HCT116 (cell line): ENCODE measurements at regions not wholly inside any gene's neighbourhood (a gene's known extent, or its start where the extent isn't known, plus 50 kb on each side); places are given as distances from the start of the nearest gene placed in this dataset.

Experiments
- ATAC-seq: fragments of 200-7000 bp; cut with Tn5 transposase; 2 replicates; pipeline ENCODE4 v1.9.1; 2020; ENCODE audit warnings: mild to moderate bottlenecking, moderate library complexity
- BruUV-seq: library from RNA; stranded (reverse); fragments of 400-500 nt; replicated peaks from 2 replicates; lab custom pipeline; 2021; lab: Mats Ljungman, UMichigan
- CTCF ChIA-PET: fragments of 300-600 bp; sonication (Branson Sonifier 250); formaldehyde crosslinking; loops from one replicate; lab custom pipeline; 2021; ENCODE audit warnings: antibody characterized with exemption; lab: Charles Lee
- POLR2A ChIA-PET: fragments of 300-600, 350-600 bp; sonication (Branson Sonifier 250); formaldehyde crosslinking; loops from one replicate; lab custom pipeline; 2021; ENCODE audit warnings: antibody characterized with exemption; lab: Charles Lee
- RAD21 ChIA-PET, 2 experiments: fragments of 300-600 bp; sonication (Branson Sonifier 250); formaldehyde crosslinking; loops; one replicate each; lab custom pipeline; 2023; ENCODE audit warnings: low total read pairs in 2 of 2; ENCODE audit not compliant: uncharacterized antibody in 2 of 2, unreplicated experiment in 2 of 2, low non-redundant PET in 1 of 2; lab: Charles Lee
- DNase-seq: peaks from one replicate; pipeline ENCODE4 v3.0.0-alpha.2; 2010; ENCODE audit warnings: low read depth, low spot score
- H2AFZ ChIP-seq: fragments of 200-600 bp; shearing (Covaris generic), sonication (generic); 2 replicates; pipeline ENCODE4 v1.6.1; 2017; ENCODE audit warnings: low read depth, mixed run types, mixed read lengths, antibody characterized with exemption, low read length; ENCODE audit not compliant: poor library complexity, severe bottlenecking
- H3K27ac ChIP-seq: 2 replicates; pipeline ENCODE4 v1.5.1; 2012; ENCODE audit warnings: low read depth, low read length
- H3K27me3 ChIP-seq: fragments of 200-600 bp; sonication (generic); 2 replicates; pipeline ENCODE4 v1.6.1; 2016; ENCODE audit warnings: mixed run types, low read length, mixed read lengths; ENCODE audit not compliant: insufficient read depth
- H3K36me3 ChIP-seq, 2 experiments: fragments of 200-500 bp in 1 of 2; fragments of 200-600 bp in 1 of 2; sonication (Bioruptor generic) in 1 of 2; sonication (generic) in 1 of 2; 2 replicates each; pipeline versions ENCODE4 v1.5.1 to v1.6.1; 2014 to 2016; ENCODE audit warnings: low read length in 2 of 2, inconsistent platforms in 1 of 2, mixed read lengths in 1 of 2, mixed run types in 1 of 2; ENCODE audit not compliant: insufficient read depth in 2 of 2, control insufficient read depth in 1 of 2
- H3K4me1 ChIP-seq, 2 experiments: fragments of 200-600 bp in 1 of 2; sonication (generic) in 1 of 2; 2 replicates each; pipeline versions ENCODE4 v1.5.1 to v1.6.1; 2012 to 2017; ENCODE audit warnings: low read length in 2 of 2, inconsistent platforms in 1 of 2, mild to moderate bottlenecking in 1 of 2, mixed read lengths in 1 of 2, mixed run types in 1 of 2, moderate library complexity in 1 of 2; ENCODE audit not compliant: insufficient read depth in 2 of 2, control insufficient read depth in 1 of 2
- H3K4me2 ChIP-seq: fragments of 200-600 bp; sonication (generic); 2 replicates; pipeline ENCODE4 v1.6.1; 2017; ENCODE audit warnings: mixed run types, low read length, mixed read lengths
- H3K4me3 ChIP-seq, 2 experiments: fragments of 200-600 bp in 1 of 2; sonication (generic) in 1 of 2; replicated peaks in 1 of 2; 2 replicates each; pipeline ENCODE4 v1.5.1; 2011 to 2016; ENCODE audit warnings: low read length in 2 of 2, control low read depth in 1 of 2, low read depth in 1 of 2, mild to moderate bottlenecking in 1 of 2, mixed read lengths in 1 of 2, mixed run types in 1 of 2
- H3K79me2 ChIP-seq: fragments of 200-600 bp; sonication (generic); 2 replicates; pipeline ENCODE4 v1.6.1; 2017; ENCODE audit warnings: mild to moderate bottlenecking, mixed run types, low read length, moderate library complexity, mixed read lengths; ENCODE audit not compliant: insufficient read depth
- H3K9ac ChIP-seq: fragments of 200-600 bp; sonication (generic); 2 replicates; pipeline ENCODE4 v1.6.1; 2016; ENCODE audit warnings: low read length, mixed read lengths
- H3K9me2 ChIP-seq: fragments of 200-600 bp; sonication (generic), shearing (Covaris generic); 2 replicates; pipeline ENCODE4 v1.6.1; 2017; ENCODE audit warnings: mixed run types, mild to moderate bottlenecking, moderate library complexity; ENCODE audit not compliant: insufficient read depth
- H3K9me3 ChIP-seq, 2 experiments: fragments of 200-500 bp in 1 of 2; fragments of 200-600 bp in 1 of 2; sonication (Bioruptor generic) in 1 of 2; sonication (generic) in 1 of 2; 2 replicates each; pipeline ENCODE4 v1.6.1; 2014 to 2017; ENCODE audit warnings: low read length in 2 of 2, mixed read lengths in 2 of 2, inconsistent platforms in 1 of 2, low read depth in 1 of 2, mild to moderate bottlenecking in 1 of 2, mixed run types in 1 of 2, moderate library complexity in 1 of 2; ENCODE audit not compliant: control insufficient read depth in 1 of 2, insufficient read depth in 1 of 2
- H4K20me1 ChIP-seq: fragments of 200-600 bp; sonication (generic), shearing (Covaris generic); 2 replicates; pipeline ENCODE4 v1.6.1; 2017; ENCODE audit warnings: mixed run types, mild to moderate bottlenecking, moderate library complexity; ENCODE audit not compliant: insufficient read depth
- ATF3 ChIP-seq: IDR thresholded peaks from 2 replicates; pipeline ENCODE4 v1.6.1; 2012
- CEBPB ChIP-seq: IDR thresholded peaks from 2 replicates; pipeline ENCODE4 v1.6.1; 2012; ENCODE audit warnings: low read depth
- EGR1 ChIP-seq: IDR thresholded peaks from 2 replicates; pipeline ENCODE4 v1.6.1; 2012; ENCODE audit warnings: low read depth
- ELF1 ChIP-seq: IDR thresholded peaks from 2 replicates; pipeline ENCODE4 v1.6.1; 2012; ENCODE audit warnings: low read depth, borderline replicate concordance
- EZH2phosphoT487 ChIP-seq: fragments of 200-600 bp; IDR thresholded peaks from 2 replicates; pipeline ENCODE4 v1.6.1; 2018; ENCODE audit warnings: antibody characterized with exemption, borderline replicate concordance
- FOSL1 ChIP-seq: IDR thresholded peaks from 2 replicates; pipeline ENCODE4 v1.6.1; 2012; ENCODE audit warnings: low read depth
- JUND ChIP-seq: IDR thresholded peaks from 2 replicates; pipeline ENCODE4 v1.6.1; 2012
- POLR2AphosphoS5 ChIP-seq: IDR thresholded peaks from 2 replicates; pipeline ENCODE4 v1.6.1; 2011; ENCODE audit warnings: mild to moderate bottlenecking, low read depth, low read length, moderate library complexity
- RAD21 ChIP-seq: IDR thresholded peaks from 2 replicates; pipeline ENCODE4 v1.6.1; 2012; ENCODE audit warnings: low read depth, mild to moderate bottlenecking
- SIN3A ChIP-seq: IDR thresholded peaks from 2 replicates; pipeline ENCODE4 v1.6.1; 2012; ENCODE audit warnings: low read depth
- TCF7L2 ChIP-seq: IDR thresholded peaks from 2 replicates; pipeline ENCODE4 v1.7.0; 2011; ENCODE audit warnings: borderline replicate concordance, inconsistent platforms; ENCODE audit not compliant: insufficient read depth, insufficient read length; ENCODE audit errors: extremely low read depth
- ZBTB33 ChIP-seq: IDR thresholded peaks from 2 replicates; pipeline ENCODE4 v1.6.1; 2011; ENCODE audit warnings: mild to moderate bottlenecking, low read length, moderate library complexity; ENCODE audit not compliant: insufficient replicate concordance; ENCODE audit errors: extremely low read depth
- ZFX ChIP-seq: fragments of 450-650 bp; IDR thresholded peaks from 2 replicates; pipeline ENCODE4 v1.6.1; 2017
- intact Hi-C: fragments of 100-400 bp; cut with micrococcal nuclease; formaldehyde crosslinking; loops from 2 replicates; pipeline ENCODE4 v1.10.0; 2022

GRCh38 chr9:20042128-20042711 is 253.4 kb upstream of the SLC24A2 start:
- H3K9me3 ChIP-seq: no peaks in the 10 kb centered on the region
- ATAC-seq: no peak
- H3K79me2 ChIP-seq: no peaks in the 10 kb centered on the region
- H3K27me3 ChIP-seq: peaks cover 14% of the 10 kb centered on the region; the same call in 1 of the 2 replicates
- ChIA-PET POLR2A (no interaction called here), RAD21 (no interaction called here), CTCF (no interaction called here)
- no peak overlapping the region for H3K27ac ChIP-seq
- no peak overlapping the region for H3K4me3 ChIP-seq
- no peaks in the 10 kb centered on the region for H3K36me3 ChIP-seq
- DNase-seq: no peak
- no peak overlapping the region for H3K4me2 ChIP-seq
- no TSS peak for BruUV-seq
- H3K9ac ChIP-seq: no peak overlapping the region
- no peaks in the 10 kb centered on the region for H4K20me1 ChIP-seq
- intact Hi-C loops: no loop called here
- TF ChIP-seq TCF7L2 (no peak), EGR1 (no peak), ZBTB33 (no peak), POLR2AphosphoS5 (no peak), EZH2phosphoT487 (no peak)
- TF ChIP-seq, all 23 proteins: peak for 0
- no peak overlapping the region for H2AFZ ChIP-seq
- no peaks in the 10 kb centered on the region for H3K9me2 ChIP-seq
- H3K4me1 ChIP-seq: no peaks in the 10 kb centered on the region

GRCh38 chr9:20041697-20042081 is 252.9 kb upstream of the SLC24A2 start:
- ChIA-PET POLR2A (no interaction called here), CTCF (no interaction called here), RAD21 (no interaction called here)
- Histone ChIP-seq H3K36me3 (no peaks in the 10 kb centered on the region), H3K27ac (no peak overlapping the region), H3K9me2 (no peaks in the 10 kb centered on the region), H3K27me3 (peaks cover 14% of the 10 kb centered on the region; the same call in 1 of the 2 replicates), H3K4me1 (no peaks in the 10 kb centered on the region), H4K20me1 (no peaks in the 10 kb centered on the region), H3K9me3 (no peaks in the 10 kb centered on the region), H3K79me2 (no peaks in the 10 kb centered on the region), H3K4me3 (no peak overlapping the region), H3K9ac (no peak overlapping the region), H3K4me2 (no peak overlapping the region), H2AFZ (no peak overlapping the region)
- DNase-seq (no peak), ATAC-seq (no peak)
- intact Hi-C loops: no loop called here
- no TSS peak for BruUV-seq
- no peak for TF ChIP-seq FOSL1
- TF ChIP-seq ATF3: no peak
- no peak for TF ChIP-seq RAD21
- no peak for TF ChIP-seq CEBPB
- no peak for TF ChIP-seq EZH2phosphoT487
- TF ChIP-seq ELF1: no peak
- TF ChIP-seq ZFX: no peak
- no peak for TF ChIP-seq EGR1
- TF ChIP-seq JUND: no peak
- TF ChIP-seq SIN3A: no peak
